Gastrocnemius medialis (tissue), 4 donors: ENCODE measurements at regions not wholly inside any gene's neighbourhood (a gene's known extent, or its start where the extent isn't known, plus 50 kb on each side); places are given as distances from the start of the nearest gene placed in this dataset.

Source experiments
- POLR2A ChIP-seq, 2 donors: fragments of 450-650 bp; IDR thresholded peaks; one replicate each; pipeline ENCODE4 v1.6.1; 2017; ENCODE audit warnings: antibody characterized with exemption in 2 of 2, mild to moderate bottlenecking in 2 of 2, moderate library complexity in 2 of 2
- TF ChIP-seq, protein P1 (sequence below), 5 experiments: fragments of 450-650 bp in 3 of 5; fragments of 200-600 bp in 2 of 5; sonication (generic) in 2 of 5; IDR thresholded peaks in 4 of 5; conservative IDR thresholded peaks in 1 of 5; 1 replicate in 4 of 5; 2 replicates in 1 of 5; pipeline ENCODE4 v1.5.1; 2016 to 2019; ENCODE audit warnings: antibody characterized with exemption in 5 of 5, mild to moderate bottlenecking in 3 of 5, moderate library complexity in 3 of 5

DNA sequence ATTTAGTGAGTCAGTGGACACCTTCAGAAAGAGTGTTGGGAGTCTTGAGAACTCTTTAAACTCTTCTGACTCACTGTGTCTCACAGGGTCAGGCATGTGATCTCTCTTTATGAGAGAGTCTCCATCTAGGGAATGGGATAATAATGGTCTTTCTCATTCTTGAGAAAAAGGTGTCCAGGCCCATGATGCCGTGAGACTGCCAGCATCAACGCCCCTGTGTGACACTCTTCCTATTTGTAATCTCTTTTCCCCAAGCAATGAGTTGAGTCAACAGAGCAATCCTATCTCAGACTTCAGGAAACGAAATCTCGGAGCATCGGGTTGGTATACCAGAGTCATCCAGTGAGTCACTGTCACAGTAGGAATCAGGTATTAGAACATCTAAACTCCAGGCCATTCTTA is 82.3 kb upstream of the BMP2 start:
- no peak for TF ChIP-seq POLR2A (IDR thresholded peaks at IDR 0.05)
- TF ChIP-seq, protein P1, sequence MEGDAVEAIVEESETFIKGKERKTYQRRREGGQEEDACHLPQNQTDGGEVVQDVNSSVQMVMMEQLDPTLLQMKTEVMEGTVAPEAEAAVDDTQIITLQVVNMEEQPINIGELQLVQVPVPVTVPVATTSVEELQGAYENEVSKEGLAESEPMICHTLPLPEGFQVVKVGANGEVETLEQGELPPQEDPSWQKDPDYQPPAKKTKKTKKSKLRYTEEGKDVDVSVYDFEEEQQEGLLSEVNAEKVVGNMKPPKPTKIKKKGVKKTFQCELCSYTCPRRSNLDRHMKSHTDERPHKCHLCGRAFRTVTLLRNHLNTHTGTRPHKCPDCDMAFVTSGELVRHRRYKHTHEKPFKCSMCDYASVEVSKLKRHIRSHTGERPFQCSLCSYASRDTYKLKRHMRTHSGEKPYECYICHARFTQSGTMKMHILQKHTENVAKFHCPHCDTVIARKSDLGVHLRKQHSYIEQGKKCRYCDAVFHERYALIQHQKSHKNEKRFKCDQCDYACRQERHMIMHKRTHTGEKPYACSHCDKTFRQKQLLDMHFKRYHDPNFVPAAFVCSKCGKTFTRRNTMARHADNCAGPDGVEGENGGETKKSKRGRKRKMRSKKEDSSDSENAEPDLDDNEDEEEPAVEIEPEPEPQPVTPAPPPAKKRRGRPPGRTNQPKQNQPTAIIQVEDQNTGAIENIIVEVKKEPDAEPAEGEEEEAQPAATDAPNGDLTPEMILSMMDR (IDR thresholded peaks at IDR 0.05 in 4 of 5, conservative IDR thresholded peaks at IDR 0.05 in 1 of 5), result no peak
